ENCODE measurements at regions not wholly inside any gene's neighbourhood (a gene's known extent, or its start where the extent isn't known, plus 50 kb on each side); places are given as distances from the start of the nearest gene placed in this dataset.
"Not testable (repeated sequence)": the region's sequence is repeated elsewhere in the genome, so short reads cannot be mapped to it uniquely, and the experiment has no call there.

DNA sequence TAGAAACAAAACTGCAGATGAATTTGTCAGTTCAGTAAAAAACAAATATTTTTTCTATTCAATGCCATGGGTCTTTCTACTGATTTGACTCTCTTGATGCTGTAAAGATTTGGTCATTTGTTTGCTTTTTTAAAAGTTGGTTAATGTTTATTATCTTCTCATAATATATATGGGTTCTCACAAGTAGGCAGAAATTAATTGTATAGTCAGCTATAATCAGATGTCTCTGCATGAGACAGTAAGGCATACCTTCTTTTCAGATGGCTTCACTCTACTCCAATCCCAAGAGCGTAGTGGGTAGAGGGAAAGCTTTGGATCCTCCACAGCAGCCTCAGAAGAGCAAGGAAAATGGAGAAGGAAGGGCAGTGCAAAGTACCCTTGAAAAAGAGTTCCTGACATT lies 1202.9 kb upstream of the CELF4 start:
- DNase-seq, result no peak

DNA sequence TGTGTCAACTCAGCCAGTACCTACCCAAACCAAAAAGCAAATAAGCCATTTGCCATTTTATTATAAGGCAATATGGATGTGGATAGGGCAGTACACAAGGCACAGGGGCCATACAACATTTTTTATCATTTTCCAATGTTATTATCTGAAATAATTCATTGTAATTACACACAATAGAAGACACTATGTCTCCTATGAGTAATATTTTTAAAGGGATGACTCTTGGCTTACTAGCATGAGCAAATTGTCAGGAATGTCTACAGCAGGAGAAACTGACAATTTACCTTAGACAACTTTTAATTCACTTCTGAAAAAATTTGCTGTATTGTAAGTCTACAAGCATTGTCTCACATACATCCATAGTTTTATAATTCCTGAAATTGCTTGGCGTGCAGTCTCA lies 1193.9 kb upstream of the CELF4 start:
- no peak for DNase-seq

DNA sequence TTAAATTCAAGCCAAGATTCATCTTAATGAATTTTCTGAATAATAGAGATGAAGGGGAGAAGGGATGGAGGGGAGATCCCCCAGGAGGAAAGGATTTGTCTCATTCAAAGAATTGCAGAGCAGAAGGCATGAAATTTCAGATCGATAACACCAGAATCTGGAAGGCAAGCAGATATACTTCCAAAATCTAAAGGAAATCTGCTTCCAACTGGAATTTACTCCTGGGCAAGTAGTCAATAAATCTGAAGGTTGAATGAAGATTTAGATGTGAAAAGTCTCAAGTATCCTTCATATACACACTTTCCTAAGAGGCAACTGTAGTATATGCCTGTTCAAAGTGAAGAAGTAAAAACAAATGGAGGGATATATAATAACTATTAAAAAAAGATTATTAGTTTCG lies 1190.8 kb upstream of the CELF4 start:
- no peak for DNase-seq

DNA sequence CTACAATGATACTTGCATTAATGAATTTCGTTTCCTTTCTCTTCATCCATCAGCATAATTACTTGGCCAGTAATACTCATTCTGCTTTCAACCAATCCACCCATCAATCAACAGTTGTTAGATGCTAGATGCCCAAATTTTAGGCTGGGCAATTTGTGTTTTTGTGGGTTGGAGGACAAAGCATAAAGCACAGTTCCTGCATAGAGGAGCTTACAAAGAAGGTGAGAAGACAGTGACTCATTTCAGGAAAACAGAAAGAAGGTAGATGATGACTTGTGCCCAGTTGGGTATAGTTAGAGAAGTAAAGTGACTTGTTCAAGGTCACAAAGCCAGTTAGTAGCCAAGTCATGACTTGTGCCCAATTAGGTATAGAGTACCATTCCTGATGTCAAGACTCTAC lies 1186.8 kb upstream of the CELF4 start:
- no peak for DNase-seq

DNA sequence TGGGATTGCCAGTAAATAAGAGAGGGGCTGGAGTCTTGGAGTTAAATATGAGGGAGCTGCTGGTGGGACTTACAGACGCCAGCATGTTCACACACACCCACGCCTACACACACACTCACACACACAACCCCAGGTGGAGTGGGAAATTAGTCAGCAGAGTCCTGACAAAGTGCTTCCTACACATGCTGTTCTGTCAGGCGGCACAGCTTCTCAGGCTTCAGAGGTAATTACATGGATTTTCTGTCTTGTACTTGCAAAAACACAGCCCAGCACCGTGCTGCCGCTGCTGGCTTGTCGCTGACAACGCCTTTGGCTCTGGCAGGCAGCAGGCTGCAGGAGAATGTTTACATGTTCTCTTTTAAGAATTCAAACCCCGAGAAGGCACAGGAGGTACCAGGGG lies 1186.3 kb upstream of the CELF4 start:
- no peak for DNase-seq

DNA sequence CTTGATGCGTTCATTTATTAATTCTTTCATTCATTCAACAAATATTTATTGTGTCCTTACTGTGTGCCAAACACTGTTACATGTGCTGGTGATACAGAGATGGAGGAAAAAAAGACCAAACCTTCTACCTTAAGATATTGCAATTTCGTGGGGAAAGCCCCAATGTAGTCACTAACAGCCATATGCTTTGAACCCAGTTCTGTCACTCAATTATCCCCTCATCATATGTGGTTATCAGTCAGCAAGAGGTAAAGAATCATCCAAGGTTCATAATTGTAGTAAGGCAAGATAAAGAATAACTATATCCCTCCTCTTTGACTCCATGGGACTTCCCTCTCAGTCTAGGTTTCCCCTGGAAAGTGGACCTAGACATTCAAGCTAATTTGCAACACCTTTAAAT lies 1185.6 kb upstream of the CELF4 start:
- DNase-seq, result no peak

DNA sequence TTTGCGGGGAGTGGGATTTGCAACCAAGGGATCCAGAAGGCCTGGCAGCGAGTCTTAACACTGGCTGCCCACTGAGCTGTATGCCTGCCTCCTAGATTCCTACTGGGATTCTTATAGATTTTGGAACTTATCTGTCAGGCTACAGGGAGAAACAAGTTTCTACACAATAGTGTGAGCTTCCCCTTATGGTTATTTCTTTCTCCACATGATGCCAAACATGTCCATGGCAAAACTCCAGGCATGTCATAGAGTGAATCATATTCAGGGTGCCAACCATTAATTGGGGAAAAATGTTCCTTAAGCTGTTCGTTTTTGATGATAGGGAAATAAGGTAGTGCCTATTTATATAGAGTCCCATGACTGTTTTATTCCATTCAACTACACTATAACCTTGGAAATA lies 1185.2 kb upstream of the CELF4 start:
- DNase-seq, result no peak

DNA sequence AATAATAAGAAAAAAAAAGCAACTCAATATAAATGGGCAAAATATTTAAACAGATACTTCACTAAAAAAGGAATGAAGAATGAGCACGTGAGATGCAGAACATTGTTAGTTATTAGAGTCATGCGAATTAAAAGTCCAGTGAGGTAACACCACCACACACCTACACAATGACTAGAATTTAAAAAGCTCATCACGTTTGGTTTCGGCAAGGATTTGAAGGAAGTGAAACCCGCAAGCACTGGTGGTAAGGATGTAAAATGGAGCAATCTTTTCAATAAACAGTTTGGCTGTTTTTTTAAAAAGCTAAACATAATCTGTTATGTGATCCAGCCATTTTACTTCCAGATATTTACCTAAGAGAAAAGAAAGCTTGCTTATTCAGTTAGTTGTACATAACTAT lies 1181.6 kb upstream of the CELF4 start:
- no peak for DNase-seq

DNA sequence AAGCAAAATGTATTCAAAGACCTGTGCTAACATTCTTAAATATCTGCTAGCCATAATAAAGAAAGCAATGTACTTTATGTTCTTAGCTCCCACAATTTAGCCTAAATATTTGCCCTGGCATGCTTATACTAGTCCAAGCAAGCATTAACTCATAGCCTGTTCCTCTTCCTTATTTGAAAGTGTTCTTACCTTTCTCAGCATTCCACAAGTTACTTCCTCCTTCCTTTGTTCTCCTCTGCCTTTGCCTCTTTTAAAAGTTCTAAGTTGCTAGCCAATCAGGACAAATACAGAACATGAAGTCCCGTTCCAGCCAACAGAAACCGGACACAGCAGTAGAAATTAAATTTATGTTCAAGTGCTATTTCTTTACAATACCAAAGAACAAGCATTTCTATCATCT lies 1154.6 kb upstream of the CELF4 start:
- DNase-seq, result not testable (repeated sequence)

DNA sequence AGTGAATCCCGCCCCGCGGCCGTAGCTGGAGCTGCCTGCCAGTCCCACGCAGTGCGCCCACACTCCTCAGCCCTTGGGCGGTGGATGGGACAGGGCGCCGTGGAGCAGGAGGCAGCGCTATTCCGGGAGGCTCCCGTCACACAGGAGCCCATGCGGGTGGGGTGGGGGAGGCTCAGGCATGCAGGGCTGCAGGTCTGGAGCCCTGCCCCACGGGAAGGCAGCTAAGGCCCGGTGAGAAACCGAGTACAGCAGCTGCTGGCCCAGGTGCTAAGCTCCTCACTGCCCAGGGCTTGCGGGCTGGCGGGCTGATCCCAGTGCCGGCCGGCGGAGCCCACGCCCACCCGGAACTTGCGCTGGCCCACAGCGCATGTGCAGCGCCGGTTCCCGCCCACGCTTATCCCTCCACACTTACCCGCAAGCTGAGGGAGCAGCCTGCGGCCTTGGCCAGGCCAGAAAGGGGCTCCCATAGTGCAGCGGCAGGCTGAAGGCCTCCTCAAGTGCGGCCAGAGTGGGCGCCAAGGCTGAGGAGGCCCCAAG lies 1152.8 kb upstream of the CELF4 start:
- DNase-seq, result no peak

DNA sequence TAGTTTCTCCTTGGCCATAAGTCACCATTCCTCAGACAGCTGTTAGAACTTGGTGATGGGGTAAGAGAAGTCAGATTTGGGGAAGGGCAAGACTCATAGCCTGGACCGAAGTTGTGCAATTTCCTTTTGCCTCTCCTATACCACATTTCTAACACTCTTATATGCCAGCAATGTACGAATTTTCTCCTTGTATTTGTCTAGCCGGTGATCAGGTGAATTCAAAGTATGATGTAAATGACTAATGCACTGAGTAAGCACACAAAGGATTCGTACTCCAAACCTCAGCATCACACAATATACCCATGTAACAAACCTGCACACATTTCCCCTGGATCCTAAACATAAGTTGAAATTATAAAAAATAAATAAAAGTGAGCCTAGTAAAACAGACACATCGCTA lies 1143.5 kb upstream of the CELF4 start:
- no peak for DNase-seq

DNA sequence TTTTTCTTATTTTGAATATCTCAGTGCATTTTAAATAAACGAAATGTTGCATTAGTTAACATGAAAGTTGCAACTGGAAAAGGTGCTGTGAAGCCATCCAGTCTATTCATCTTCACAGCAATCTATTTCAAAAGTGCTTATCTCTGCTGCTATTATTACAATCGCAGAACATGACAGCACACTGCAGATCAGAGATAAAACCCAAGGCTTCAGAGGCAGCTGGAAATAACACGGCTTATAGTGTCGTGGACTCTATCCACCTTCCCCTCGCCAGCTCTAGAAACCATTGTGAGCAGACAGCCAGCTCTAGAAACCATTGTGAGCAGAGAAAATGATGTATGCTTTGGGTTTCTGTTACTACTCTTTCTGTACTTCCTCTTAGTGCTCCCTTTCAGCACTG lies 1140.8 kb upstream of the CELF4 start:
- DNase-seq, result no peak

DNA sequence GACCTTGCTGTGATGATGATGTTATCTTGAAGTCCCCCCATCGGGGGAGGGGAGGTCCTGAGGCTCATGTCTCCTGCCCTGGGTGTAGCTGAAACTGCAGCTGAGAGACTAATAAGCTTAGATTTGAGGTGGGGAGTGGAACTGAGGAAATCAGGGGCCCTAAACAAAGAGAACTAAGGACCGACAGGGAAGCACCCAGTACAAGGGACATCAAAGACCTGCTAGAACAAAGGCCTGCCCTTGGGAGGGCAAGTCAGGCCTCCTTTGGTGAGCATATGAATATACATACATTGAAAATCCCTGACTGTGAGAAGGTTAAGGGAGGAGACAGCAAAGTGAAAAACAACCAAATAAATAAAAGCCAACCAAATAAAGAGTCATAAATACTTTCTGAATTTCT lies 1132.5 kb upstream of the CELF4 start:
- no peak for DNase-seq

DNA sequence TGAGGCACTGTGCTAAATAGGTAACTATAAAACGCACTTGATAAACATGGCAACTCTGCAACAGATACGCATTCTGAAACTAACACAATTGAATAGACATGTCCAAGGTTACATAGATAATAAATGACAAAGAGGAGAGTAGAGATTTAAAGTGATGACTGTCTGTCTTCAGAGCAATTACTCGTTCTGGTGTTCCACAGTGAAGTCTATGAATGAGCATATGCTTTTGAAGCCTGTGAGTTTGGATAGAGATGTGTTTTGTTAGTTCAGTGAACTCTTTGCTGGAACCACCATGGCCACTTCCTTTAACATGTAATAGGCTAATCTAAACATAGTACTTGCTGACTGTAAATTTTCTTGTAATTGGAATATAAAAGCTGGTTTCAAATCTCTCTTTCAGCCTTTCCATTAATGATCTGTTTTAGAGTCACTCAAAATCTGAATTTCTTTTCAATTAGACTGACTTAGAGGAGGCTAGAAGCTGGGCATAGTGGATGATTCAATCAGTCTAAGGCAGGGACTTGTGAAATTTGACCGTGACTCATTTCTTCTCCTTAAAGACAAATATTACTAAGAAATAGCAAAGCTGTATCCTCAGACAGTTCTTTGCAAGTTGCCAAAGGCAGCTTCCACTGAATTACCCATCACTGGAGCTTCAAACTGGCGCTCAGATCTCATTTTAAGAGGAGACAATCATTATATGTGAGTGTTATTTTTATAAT lies 1130.1 kb upstream of the CELF4 start:
- no peak for DNase-seq

DNA sequence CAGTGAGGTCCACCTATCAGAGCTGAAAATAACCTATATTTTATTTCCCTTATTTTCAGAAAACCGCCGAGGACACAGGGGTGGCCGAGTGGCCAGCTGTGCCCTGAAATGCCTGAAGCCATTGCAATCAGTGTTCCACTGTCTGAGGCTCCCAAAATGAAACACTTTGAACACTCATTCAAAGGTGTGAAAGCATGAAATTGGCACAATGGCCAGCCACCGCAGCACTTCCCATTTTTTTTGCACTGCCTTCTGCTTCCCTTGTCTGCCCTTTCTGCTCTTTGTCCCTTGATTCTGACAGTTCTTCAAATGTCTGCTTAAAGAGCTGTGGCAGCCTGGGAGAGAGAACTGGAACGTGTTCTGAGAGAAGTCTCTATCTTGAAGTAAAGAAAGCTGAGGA lies 1127.5 kb upstream of the CELF4 start:
- DNase-seq, result no peak

DNA sequence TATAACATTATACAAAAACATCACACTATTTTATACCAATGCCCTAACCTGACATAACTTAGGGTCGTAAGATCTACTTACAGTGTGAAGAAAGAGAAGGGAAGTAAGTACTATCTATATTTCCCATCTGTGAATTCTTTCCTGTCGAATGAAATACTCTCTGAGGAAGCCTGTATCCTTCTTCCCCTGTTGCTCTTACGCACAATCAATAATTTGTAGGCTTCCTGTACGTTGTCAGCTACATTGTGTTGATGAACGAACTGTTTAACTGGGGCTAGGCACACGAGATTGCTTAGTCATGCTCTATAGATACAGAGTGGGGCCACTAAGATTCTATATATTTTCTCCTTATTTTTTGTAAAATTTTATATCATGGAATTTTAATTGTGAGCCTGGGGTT lies 1125.0 kb upstream of the CELF4 start:
- DNase-seq, result no peak

DNA sequence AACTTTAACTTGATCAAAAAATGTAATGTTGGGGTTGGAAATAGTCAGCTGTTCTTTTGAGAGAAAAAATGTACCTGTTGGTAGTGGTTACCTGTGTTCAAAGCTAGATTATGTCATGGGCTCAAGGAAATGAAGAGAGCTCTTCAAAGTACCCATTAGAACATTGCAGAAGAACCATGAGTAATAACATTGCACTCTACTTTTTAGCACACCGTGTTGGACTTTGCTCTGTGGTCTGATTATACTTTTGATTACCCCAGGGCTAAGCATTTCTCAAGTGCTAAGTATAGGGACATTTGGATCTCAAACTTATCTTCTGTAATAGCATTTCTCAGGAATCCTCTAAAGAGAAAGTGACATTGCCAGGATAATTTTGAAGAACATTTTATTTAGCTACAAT lies 1122.8 kb upstream of the CELF4 start:
- DNase-seq, result no peak

DNA sequence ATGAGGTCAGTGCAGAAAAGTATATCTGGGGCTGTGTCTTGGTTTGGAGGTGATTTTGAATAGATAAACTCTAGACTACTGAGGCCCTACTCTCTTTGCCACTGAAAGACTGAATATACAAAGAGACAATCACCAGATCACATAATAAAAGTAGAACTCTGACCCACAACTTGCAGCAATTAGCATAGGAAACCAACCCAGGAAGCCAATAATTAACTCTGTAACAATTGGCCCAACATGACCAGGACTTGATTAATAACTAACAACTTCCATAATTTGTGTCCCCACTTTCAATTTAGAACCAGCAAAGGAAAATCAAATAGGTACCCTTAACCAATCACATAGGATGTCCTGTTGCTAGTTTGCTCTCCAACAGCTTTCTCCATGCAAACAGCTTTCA lies 1104.9 kb upstream of the CELF4 start:
- no peak for DNase-seq

DNA sequence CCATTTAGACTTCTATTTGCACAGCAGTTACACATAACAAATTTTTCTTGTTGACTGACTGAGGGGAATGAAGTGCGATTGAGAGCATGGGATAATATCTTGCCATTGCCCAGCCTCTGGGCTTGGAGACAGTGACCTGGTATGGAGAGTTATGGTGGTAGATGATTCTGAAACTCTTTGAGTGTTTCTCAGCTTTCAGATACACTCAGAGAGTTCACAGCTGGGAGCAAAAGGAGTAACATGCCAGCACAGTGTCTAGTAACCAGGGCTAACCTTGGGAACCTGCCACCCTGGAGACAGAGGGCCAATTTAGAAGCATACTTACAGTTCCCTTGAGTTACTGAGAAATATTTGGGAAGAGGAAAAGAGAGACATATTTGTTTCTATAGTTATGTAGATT lies 1099.3 kb upstream of the CELF4 start:
- DNase-seq, result no peak

DNA sequence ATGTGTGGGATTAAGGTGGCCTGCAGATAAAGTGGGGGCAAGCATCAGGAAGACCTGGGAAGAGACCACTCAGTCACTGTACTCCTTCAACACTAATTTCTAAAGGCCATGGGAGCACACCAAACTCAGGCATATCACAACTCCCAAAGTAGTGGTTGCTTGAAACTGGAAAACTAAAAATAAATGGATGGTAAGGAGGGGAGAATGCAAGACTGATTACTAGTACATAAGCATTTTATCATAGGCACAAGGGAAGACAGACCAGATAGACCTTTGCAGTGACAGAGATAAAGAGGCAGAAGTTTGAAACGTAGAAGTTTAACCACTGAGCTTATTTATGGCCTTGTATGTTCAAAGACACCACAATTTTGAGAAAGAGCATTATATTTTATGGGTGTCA lies 1098.1 kb upstream of the CELF4 start:
- no peak for DNase-seq

DNA sequence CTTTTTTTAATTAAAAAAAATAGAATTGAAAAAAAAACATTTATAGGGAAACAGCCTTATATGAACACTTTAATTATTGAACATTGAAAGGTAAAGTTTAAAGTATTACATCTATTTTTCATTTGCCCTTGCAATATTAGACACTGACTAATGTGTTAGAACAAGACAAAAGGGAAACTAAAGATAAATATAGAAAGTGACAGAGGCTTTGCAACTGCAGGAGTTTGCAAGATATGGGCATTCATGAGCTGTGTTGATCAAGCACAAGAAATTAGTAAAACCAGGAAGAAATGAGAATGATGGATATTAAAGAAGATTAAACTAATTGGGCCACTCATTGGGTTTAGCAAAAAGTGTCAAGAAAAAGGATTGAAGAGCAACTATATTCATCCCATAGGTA lies 1097.7 kb upstream of the CELF4 start:
- no peak for DNase-seq

DNA sequence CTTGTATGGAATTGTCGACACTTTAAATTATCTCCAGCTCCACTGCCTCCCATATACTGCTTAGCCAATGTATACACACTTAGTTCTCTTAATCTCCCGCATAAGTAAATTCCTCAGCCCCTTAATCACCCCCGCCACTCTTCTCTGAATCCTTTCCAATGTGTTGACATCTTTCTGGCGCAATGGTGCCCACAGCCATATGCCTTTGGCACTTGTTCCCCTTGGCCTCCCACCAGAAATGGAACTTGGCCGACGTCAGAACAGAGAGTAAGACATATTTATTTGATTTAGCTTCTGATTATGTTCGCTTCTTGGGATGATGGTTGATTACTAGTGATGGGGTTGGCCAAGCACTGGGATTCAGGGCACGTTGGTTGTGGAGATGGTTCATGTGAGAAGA lies 1089.3 kb upstream of the CELF4 start:
- DNase-seq, result no peak

DNA sequence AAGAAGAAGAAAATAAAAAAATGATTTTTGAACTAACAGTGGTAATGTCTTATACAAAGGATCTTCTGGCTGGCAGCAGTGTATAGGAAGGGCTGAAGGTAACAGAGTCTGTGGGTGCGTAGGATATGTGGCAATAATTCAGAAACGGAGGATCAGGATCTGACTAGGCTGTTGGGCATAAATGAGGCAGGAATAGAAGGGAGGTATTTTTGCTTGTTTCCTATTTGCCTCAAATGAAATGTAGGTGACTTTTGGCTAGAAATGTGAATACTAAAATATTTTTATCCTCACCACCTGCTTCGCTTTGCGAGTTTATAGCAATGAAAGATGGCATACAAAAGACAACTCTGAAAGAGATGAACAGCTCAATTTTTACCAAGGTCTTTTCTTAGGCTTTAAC lies 1086.1 kb upstream of the CELF4 start:
- DNase-seq, result no peak

DNA sequence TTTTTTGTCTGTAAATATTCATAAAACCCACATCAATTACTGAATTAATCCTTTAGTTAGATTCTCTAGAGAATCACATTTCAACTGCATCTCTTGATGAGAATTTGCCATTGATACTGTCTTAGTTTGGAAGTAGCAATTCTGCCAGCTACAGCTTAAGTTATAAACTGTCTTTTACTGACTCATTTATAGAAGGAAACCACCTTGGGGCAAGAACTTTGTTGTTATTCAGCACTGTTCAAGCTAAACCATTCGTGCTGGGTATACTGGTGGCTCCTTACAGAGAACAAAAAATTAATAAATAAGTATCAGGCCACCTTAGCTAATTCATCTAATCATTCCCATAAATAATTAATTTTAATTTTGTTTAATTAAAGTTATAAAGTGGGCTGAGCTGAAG lies 1082.6 kb upstream of the CELF4 start:
- no peak for DNase-seq

DNA sequence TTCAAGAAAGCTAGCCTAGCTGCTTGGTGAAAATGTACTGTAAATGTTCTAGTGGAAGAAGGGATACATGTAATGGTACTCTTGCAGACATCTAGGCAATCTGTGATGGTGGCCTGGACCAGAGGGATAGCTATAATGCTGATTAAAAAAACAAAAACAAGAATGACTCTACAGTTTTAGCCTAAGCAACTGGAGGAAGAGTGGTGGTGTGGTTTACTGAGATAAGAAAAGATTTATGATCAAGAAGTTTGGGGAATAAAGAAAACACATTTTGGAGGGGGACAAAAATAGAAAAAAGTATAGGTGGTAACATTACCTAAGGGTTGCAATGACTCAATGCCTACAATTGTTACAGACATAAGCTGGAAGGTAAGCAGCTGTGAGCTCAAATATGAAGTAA lies 1080.7 kb upstream of the CELF4 start:
- no peak for DNase-seq
